Neural progenitor cell (in vitro differentiated cells): ENCODE measurements at regions not wholly inside any gene's neighbourhood (a gene's known extent, or its start where the extent isn't known, plus 50 kb on each side); places are given as distances from the start of the nearest gene placed in this dataset.
"Not testable (repeated sequence)": the region's sequence is repeated elsewhere in the genome, so short reads cannot be mapped to it uniquely, and the experiment has no call there.

Experiments used
- DNase-seq: peaks from one replicate; pipeline ENCODE4 v3.0.0-alpha.2; 2016; ENCODE audit warnings: low spot score
- H2AFZ ChIP-seq: fragments of 200-600 bp; sonication (generic); replicated peaks from 2 replicates; pipeline ENCODE4 v1.6.1; 2016; ENCODE audit warnings: antibody characterized with exemption
- H3F3A ChIP-seq: fragments of 200-600 bp; sonication (generic); 2 replicates; pipeline ENCODE4 v1.6.1; 2016; ENCODE audit warnings: antibody characterized with exemption, low read depth
- H3K27ac ChIP-seq: fragments of 200-600 bp; sonication (generic); 2 replicates; pipeline ENCODE4 v1.5.1; 2016; ENCODE audit warnings: mild to moderate bottlenecking
- H3K27me3 ChIP-seq: fragments of 200-600 bp; sonication (generic); 2 replicates; pipeline ENCODE4 v1.6.1; 2016; ENCODE audit warnings: mild to moderate bottlenecking, moderate library complexity
- H3K36me3 ChIP-seq: fragments of 200-600 bp; sonication (generic); 2 replicates; pipeline ENCODE4 v1.5.1; 2016
- H3K4me1 ChIP-seq: fragments of 200-600 bp; sonication (generic); 2 replicates; pipeline ENCODE4 v1.6.1; 2016; ENCODE audit warnings: mixed run types
- H3K4me2 ChIP-seq: fragments of 200-600 bp; sonication (generic); 2 replicates; pipeline ENCODE4 v1.6.1; 2016
- H3K4me3 ChIP-seq: fragments of 200-600 bp; sonication (generic); 2 replicates; pipeline ENCODE4 v1.5.1; 2016
- H3K79me2 ChIP-seq: fragments of 200-600 bp; sonication (generic); 2 replicates; pipeline ENCODE4 v1.6.1; 2016; ENCODE audit warnings: low read depth
- H3K9ac ChIP-seq: fragments of 200-600 bp; sonication (generic); 2 replicates; pipeline ENCODE4 v1.6.1; 2016
- H3K9me3 ChIP-seq: fragments of 200-600 bp; sonication (generic); 2 replicates; pipeline ENCODE4 v1.5.1; 2016; ENCODE audit warnings: low read depth
- H4K20me1 ChIP-seq: fragments of 200-600 bp; sonication (generic); 2 replicates; pipeline ENCODE4 v1.6.1; 2016; ENCODE audit warnings: low read depth
- H3K27ac Mint-ChIP-seq: 3 replicates; pipeline ENCODE4 v1.8.0; 2021; ENCODE audit warnings: mixed read lengths
- H3K27me3 Mint-ChIP-seq: 2 replicates; pipeline ENCODE4 v1.8.0; 2022; ENCODE audit warnings: low read depth, mild to moderate bottlenecking, inconsistent platforms, moderate library complexity, mixed read lengths; ENCODE audit not compliant: insufficient read depth
- H3K36me3 Mint-ChIP-seq: 3 replicates; pipeline ENCODE4 v1.8.0; 2021; ENCODE audit warnings: mixed read lengths
- H3K4me1 Mint-ChIP-seq: 3 replicates; pipeline ENCODE4 v1.8.0; 2021; ENCODE audit warnings: mixed read lengths
- H3K4me3 Mint-ChIP-seq: 3 replicates; pipeline ENCODE4 v1.8.0; 2021; ENCODE audit warnings: mild to moderate bottlenecking, moderate library complexity, mixed read lengths
- H3K9me3 Mint-ChIP-seq: 3 replicates; pipeline ENCODE4 v1.8.0; 2020; ENCODE audit warnings: mixed read lengths
- EZH2 ChIP-seq: fragments of 200-600 bp; sonication (generic); IDR thresholded peaks from 2 replicates; pipeline ENCODE4 v1.6.1; 2017; ENCODE audit warnings: antibody characterized with exemption, mild to moderate bottlenecking, moderate library complexity
- EZH2phosphoT487 ChIP-seq: fragments of 200-600 bp; sonication (generic); IDR thresholded peaks from 2 replicates; pipeline ENCODE4 v1.6.1; 2017; ENCODE audit warnings: antibody characterized with exemption
- TF ChIP-seq, protein P1 (sequence below): fragments of 200-600 bp; sonication (generic); IDR thresholded peaks from 2 replicates; pipeline ENCODE4 v1.5.1; 2017; ENCODE audit warnings: antibody characterized with exemption, mild to moderate bottlenecking

GRCh38 chr11:42812361-42812760 lies 499.4 kb upstream of the API5 start:
- no peaks in the 10 kb centered on the region for H3K9me3 Mint-ChIP-seq

GRCh38 chr11:42812960-42813359 lies 498.8 kb upstream of the API5 start:
- no peaks in the 10 kb centered on the region for H3K9me3 ChIP-seq
- TF ChIP-seq, protein P1, sequence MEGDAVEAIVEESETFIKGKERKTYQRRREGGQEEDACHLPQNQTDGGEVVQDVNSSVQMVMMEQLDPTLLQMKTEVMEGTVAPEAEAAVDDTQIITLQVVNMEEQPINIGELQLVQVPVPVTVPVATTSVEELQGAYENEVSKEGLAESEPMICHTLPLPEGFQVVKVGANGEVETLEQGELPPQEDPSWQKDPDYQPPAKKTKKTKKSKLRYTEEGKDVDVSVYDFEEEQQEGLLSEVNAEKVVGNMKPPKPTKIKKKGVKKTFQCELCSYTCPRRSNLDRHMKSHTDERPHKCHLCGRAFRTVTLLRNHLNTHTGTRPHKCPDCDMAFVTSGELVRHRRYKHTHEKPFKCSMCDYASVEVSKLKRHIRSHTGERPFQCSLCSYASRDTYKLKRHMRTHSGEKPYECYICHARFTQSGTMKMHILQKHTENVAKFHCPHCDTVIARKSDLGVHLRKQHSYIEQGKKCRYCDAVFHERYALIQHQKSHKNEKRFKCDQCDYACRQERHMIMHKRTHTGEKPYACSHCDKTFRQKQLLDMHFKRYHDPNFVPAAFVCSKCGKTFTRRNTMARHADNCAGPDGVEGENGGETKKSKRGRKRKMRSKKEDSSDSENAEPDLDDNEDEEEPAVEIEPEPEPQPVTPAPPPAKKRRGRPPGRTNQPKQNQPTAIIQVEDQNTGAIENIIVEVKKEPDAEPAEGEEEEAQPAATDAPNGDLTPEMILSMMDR: no peak
- TF ChIP-seq EZH2: no peak
- H3K27ac ChIP-seq: no peak overlapping the region
- no peaks in the 10 kb centered on the region for H3K9me3 Mint-ChIP-seq
- no peak overlapping the region for H2AFZ ChIP-seq
- H3K27ac Mint-ChIP-seq: no peak overlapping the region
- no peak for DNase-seq
- no peaks in the 10 kb centered on the region for H3K27me3 ChIP-seq
- no peaks in the 10 kb centered on the region for H3K4me1 Mint-ChIP-seq
- H3K4me3 ChIP-seq: no peak overlapping the region
- H4K20me1 ChIP-seq: no peaks in the 10 kb centered on the region
- H3K36me3 Mint-ChIP-seq: no peaks in the 10 kb centered on the region
- H3K27me3 Mint-ChIP-seq: peaks cover 2% of the 10 kb centered on the region
- H3K9ac ChIP-seq: no peak overlapping the region
- no peak overlapping the region for H3K4me3 Mint-ChIP-seq
- no peaks in the 10 kb centered on the region for H3K36me3 ChIP-seq
- H3K4me1 ChIP-seq: no peaks in the 10 kb centered on the region
- H3K4me2 ChIP-seq: no peak overlapping the region
- no peaks in the 10 kb centered on the region for H3K79me2 ChIP-seq
- H3F3A ChIP-seq: no peaks in the 10 kb centered on the region

More at GRCh38 chr11:42812361-42812760, 499.4 kb upstream of the API5 start:
- TF ChIP-seq EZH2: no peak
- TF ChIP-seq, protein P1: no peak
- no peak for TF ChIP-seq EZH2phosphoT487
- H3K36me3 ChIP-seq: no peaks in the 10 kb centered on the region
- no peak overlapping the region for H3K4me3 ChIP-seq
- H3K4me3 Mint-ChIP-seq: no peak overlapping the region
- no peaks in the 10 kb centered on the region for H3K9me3 ChIP-seq
- H3K79me2 ChIP-seq: no peaks in the 10 kb centered on the region
- H3K27me3 ChIP-seq: no peaks in the 10 kb centered on the region
- no peak overlapping the region for H3K27ac Mint-ChIP-seq
- H3K27me3 Mint-ChIP-seq: peaks cover 2% of the 10 kb centered on the region
- no peak for DNase-seq
- H4K20me1 ChIP-seq: no peaks in the 10 kb centered on the region
- no peaks in the 10 kb centered on the region for H3K36me3 Mint-ChIP-seq
- H3K4me1 Mint-ChIP-seq: no peaks in the 10 kb centered on the region
- H2AFZ ChIP-seq: no peak overlapping the region
- H3K4me2 ChIP-seq: no peak overlapping the region
- no peaks in the 10 kb centered on the region for H3F3A ChIP-seq
- no peaks in the 10 kb centered on the region for H3K4me1 ChIP-seq
- H3K27ac ChIP-seq: no peak overlapping the region
- no peak overlapping the region for H3K9ac ChIP-seq

GRCh38 chr11:42816471-42816870 lies 495.3 kb upstream of the API5 start:
- Histone ChIP-seq H3K79me2 (no peaks in the 10 kb centered on the region), H2AFZ (no peak overlapping the region), H3K4me1 (no peaks in the 10 kb centered on the region), H3K27me3 (no peaks in the 10 kb centered on the region), H3K9ac (no peak overlapping the region), H3K27ac (no peak overlapping the region), H3F3A (no peaks in the 10 kb centered on the region), H3K4me3 (no peak overlapping the region), H3K9me3 (no peaks in the 10 kb centered on the region), H3K36me3 (no peaks in the 10 kb centered on the region), H4K20me1 (no peaks in the 10 kb centered on the region), H3K4me2 (no peak overlapping the region)
- no peaks in the 10 kb centered on the region for H3K4me1 Mint-ChIP-seq
- TF ChIP-seq, protein P1: no peak
- TF ChIP-seq EZH2 (no peak), EZH2phosphoT487 (no peak)
- no peaks in the 10 kb centered on the region for H3K36me3 Mint-ChIP-seq
- no peak overlapping the region for H3K27ac Mint-ChIP-seq
- no peak for DNase-seq
- no peak overlapping the region for H3K4me3 Mint-ChIP-seq
- H3K27me3 Mint-ChIP-seq: peaks cover under 1% of the 10 kb centered on the region
- no peaks in the 10 kb centered on the region for H3K9me3 Mint-ChIP-seq

DNA sequence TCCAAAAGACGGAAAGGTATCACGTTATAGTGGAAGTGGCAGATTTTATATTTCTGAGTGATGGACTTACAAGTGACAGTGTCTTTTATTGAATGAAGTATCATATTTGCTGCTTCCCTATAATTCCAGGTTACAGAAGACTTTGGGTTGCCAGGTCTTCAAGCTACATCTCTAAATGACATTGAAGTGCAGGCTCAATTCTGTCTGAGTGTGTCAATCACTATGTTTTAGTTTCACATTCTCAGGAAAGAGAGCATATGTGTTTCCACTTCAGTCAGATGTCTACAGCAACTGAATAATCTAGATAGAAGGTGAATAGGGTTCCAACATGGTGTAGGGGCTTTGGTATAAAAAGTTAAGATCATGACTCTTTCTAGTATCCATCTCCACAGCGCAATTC lies 492.7 kb upstream of the API5 start:
- Mint-ChIP-seq H3K9me3 (no peaks in the 10 kb centered on the region), H3K27ac (no peak overlapping the region), H3K36me3 (no peaks in the 10 kb centered on the region), H3K4me3 (no peak overlapping the region), H3K4me1 (no peaks in the 10 kb centered on the region), H3K27me3 (no peaks in the 10 kb centered on the region)
- Histone ChIP-seq H3K27ac (no peak overlapping the region), H3K4me3 (no peak overlapping the region), H3K9ac (no peak overlapping the region), H3K27me3 (no peaks in the 10 kb centered on the region), H3K36me3 (no peaks in the 10 kb centered on the region), H3K9me3 (no peaks in the 10 kb centered on the region), H4K20me1 (no peaks in the 10 kb centered on the region), H3F3A (no peaks in the 10 kb centered on the region), H3K4me1 (no peaks in the 10 kb centered on the region), H2AFZ (no peak overlapping the region), H3K79me2 (no peaks in the 10 kb centered on the region), H3K4me2 (no peak overlapping the region)
- TF ChIP-seq, protein P1: no peak
- TF ChIP-seq EZH2phosphoT487 (no peak), EZH2 (no peak)
- no peak for DNase-seq

GRCh38 chr11:42822188-42822587 lies 489.6 kb upstream of the API5 start:
- H3K27me3 Mint-ChIP-seq, H3K4me3 Mint-ChIP-seq, H3K36me3 Mint-ChIP-seq, H4K20me1 ChIP-seq, H3K4me3 ChIP-seq, H3K9me3 ChIP-seq, H3K27me3 ChIP-seq, H3K4me2 ChIP-seq, H3K36me3 ChIP-seq, H3K27ac Mint-ChIP-seq, H3K4me1 ChIP-seq, H3F3A ChIP-seq, H3K79me2 ChIP-seq, H3K9me3 Mint-ChIP-seq, H3K27ac ChIP-seq, H3K9ac ChIP-seq, H3K4me1 Mint-ChIP-seq, DNase-seq, H2AFZ ChIP-seq: not testable (repeated sequence)
